Pulmonary artery endothelial cell (primary cell): ENCODE measurements at regions not wholly inside any gene's neighbourhood (a gene's known extent, or its start where the extent isn't known, plus 50 kb on each side); places are given as distances from the start of the nearest gene placed in this dataset.
A peak's percentile ranks its signal among the peaks of the same experiment; 100 is the strongest.

Experiments used
- DNase-seq: peaks from one replicate; pipeline ENCODE4 v3.0.0-alpha.2; 2011; ENCODE audit warnings: low read depth, low spot score

DNA sequence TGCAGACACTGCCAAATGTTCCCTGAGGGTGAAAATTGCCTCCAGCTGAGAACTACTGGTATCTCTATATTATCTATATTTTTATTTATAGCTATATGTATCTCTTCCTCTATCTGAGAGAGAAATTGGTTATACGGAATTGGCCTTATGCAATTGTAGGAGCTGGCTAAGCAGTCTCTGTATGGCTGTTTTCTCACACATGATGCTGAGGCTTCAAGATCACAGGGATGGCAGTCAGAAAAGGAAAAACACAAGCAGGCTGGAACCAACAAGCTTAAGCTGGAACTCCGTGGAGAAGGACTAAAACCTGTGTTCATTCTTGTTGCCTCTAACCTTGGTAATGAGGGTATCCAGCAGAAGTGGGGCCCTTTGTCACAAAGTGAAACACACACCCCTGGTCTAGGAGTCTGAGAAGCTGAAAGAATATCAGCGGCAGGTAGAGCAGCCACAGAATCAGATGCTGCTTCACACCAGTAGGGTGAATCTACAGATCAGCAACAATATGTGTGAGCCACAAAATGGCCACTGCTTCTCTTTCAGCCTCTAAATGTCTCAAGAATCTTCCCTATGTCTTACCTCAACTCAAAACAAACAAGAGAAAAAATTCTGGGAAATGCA, 166.5 kb upstream of the PPP1R2C start:
- DNase-seq, result no peak

DNA sequence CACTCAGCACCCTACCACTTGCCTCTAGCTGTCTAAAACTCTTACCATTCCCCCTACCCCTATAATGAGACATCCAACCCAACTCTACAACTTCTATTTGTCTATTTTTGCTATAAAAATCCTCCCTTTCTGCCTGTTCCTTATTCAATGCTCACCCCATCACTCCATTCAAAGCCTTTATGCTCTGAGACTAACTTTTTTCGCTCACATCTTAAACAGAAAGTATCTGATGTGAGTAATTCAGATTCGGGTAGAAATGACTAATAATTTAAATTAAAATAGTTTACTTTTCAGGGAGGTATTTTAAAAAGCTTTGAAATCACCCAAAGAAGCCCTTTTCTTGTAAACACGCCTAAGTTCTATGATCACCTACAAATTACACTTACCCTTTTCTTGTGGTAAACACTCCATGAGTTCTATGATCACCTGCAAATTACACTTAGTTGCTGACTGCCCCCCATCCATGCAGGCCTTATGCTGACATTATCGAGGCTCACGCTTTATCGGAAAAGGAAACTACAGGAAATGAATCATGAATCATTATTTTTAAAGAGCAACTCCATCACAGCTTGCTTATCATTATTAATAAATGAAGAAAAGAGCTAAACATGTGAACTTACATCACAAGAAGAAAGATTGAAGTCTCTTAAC, 168.7 kb upstream of the PPP1R2C start:
- DNase-seq, result no peak

DNA sequence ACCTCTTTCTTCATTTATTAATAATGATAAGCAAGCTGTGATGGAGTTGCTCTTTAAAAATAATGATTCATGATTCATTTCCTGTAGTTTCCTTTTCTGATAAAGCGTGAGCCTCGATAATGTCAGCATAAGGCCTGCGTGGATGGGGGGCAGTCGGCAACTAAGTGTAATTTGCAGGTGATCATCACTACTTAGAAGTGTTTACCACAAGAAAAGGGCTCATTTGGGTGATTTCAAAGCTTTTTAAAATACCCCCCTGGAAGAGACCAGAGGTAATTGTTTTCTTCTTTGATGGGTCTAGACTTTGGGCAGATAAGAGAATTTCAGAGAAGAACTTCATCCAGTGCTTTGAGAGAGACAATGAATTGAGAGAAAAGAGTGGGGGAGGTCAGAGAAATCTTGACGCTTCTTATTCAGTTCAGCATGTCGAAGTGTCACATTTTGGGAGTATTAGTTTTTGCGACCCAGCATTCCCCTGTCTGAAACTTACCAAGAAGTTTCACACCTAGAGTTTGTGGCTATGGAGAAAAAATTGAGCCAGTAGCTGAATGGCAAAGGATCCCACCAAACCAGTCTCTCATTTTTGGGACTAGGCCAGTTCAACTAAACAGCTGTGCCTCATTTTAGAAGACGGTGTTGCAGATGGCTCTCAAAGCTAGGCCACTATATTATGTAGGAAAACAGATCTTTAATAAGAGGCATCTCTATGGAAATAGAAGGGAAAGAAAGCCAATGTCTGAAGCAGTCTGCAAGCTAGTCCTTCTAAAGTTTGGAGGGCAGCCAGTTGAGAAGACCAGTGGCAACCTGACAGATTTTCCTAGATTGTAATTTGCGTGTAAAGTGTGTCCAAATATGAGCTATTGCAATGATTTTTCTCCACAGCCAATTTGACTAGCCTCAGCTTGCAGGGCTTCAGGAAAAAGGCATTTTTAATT, 171.0 kb upstream of the PPP1R2C start:
- no peak for DNase-seq

DNA sequence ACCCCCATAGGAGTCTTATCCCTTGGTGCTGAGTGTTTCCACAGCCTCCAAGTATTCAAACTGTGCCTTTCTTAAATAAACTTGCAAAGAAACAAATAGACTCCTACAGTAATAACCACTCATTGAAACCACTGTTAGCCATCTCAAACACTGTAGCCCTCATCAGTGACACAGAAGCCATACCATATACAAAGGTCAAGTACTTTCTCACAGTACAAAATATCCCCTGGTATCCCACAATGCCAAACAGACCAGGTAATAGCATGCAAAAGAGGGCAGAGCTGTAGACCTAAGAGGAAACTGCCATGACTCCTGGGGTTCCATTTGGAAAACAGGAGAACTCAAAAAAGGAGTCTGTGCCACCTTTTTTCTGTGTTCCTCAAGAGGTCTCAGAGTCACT, 173.8 kb upstream of the PPP1R2C start:
- DNase-seq, result no peak

DNA sequence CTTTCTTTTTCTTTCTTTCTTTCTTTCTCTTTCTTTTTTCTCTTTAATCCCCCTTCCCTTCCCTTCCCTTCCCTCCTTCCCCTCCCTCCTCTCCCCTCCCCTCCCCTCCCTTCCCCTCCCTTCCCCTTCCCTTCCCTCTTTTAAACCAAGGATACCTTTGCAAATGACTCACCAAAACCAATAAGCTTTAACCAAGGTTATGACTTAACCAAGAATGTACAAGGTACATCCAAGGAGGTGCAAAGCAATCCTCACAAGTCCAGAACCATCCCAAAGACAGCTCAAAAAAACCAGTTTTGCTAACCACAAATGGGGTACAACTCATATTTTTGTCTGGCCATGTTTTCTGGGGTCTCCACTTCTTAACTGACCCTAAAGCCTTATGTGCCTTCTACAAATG, 174.7 kb upstream of the PPP1R2C start:
- DNase-seq, result no peak

DNA sequence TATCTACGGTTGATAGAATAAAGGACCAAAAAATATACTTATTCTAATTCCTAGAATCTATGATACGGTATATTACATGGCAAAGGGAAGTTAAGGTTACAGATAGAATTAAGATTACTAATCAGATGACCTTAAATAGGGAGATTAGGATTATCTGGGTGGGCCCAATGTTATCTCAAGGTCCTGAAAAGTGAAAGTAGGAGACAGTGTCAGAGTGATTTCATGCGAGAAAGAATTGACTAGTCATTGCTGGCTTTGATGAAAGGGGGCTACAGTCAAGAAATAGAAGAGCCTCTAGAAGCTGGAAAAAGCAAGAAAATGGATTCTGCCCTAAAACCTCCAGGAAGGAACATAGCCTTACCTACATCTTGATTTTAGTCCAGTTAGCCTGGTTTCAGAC, 176.9 kb upstream of the PPP1R2C start:
- no peak for DNase-seq

DNA sequence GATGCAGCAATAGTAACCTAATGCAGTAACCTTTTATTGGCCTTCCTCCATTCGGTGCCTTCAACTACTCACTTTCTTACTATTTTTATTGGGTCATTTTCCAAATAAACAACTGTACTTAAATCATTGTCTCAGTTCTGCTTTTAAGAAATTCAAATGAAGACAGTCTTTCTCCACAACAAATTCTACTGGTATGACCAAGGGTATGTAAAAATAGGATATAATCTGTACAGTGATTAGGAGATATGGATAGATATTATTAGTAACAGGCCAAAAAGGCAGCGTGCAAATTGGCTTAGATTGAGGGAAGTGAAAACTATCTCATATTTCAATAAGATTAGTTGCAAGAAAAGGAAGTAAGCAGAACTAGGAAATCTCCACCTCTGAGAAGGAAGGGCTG, 177.4 kb upstream of the PPP1R2C start:
- DNase-seq, result no peak

DNA sequence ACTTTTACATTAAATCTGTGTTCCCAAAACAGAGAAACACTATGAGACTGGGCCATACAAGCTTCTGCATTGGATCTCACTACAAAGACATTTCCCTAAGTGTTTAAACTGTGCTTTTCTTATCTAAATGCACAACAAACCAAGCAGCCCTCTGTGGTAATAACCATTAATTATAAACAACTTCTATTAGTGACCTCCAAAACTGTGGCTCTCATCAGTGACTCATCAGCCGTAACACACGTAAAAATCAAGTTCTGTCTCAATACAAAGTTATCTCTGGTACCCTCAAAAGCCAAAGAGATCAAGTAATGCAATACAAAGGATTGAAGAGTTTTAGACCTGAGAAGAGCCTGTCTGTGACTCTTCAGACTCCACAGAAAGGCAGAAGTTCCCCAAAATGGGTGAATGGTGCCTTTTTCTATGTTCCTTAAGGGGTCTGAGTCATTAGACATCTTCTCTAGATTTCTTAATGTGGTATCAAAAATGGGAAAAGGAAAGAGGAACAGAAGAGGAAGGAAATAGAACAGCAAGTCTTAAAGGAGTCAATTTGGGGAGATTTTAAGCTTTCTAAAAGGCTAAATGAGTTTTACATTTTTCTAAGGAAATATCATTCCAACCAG, 189.8 kb upstream of the PPP1R2C start:
- DNase-seq, result no peak

DNA sequence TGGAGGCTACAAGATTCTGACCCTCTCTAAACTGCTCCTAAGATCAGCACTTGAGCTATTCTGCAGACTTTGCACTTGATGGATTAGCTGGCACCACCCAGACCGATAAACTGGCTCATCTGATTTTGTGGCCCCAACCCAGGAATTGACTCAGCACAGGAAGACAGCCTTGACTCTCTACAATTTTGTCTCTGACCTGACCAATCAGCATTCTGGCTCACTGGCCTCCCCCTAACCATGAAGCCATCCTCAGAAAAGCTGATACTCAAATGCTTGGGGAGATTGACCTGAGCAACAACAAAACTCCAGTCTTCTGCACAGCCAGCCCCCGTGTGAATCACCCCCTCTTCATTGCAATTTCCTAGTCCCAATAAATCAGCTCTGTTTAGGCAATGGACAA, 195.4 kb upstream of the PPP1R2C start:
- no peak for DNase-seq

DNA sequence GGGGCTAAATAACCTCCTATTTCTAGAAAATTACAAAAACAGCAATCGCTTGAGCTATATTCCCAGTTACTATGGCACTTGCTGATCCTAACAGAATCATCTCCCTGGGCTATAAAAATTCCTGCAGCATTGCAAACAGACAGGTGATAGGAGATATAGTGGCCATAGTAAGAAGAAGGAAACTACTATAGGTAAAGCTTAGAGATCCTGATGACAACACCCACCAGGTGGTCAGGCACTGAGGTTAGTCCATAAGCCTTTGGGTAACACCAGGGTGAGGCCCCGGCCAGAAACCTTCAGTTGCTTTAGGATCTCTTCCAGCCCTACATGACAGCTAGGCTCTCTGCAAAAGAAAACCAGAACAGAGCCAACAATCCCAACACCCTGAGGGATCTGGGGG, 197.9 kb upstream of the PPP1R2C start:
- DNase-seq, result no peak

DNA sequence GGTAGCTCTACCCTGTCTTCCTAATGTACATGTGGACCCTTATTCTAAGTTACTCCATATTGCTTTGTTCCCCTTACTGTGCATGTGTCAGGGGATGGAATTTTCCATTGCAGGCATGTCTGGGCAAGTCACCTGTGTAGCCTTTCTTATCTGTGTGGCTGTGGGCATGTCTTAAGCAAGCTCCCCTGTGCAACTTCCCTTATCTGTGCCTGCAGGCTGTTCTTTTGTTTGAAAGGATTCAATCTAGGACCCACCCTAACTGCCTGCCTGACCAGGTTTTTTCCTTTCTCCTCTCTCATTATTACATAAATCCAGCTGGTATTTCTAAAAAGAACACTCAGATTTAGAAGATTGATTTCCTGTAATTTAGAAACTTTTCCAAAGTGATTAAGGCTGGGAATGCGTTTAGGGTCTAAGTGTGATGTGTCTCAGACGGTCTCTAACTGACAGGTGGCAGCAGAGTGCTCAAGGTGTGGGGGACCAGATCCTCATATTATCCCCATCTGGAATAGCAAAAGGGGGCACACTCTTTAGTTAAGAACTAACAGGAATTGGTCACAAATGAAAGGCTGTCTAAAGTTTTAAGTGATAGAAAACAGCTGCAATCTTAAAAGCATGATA, 198.9 kb upstream of the PPP1R2C start:
- DNase-seq, result no peak

DNA sequence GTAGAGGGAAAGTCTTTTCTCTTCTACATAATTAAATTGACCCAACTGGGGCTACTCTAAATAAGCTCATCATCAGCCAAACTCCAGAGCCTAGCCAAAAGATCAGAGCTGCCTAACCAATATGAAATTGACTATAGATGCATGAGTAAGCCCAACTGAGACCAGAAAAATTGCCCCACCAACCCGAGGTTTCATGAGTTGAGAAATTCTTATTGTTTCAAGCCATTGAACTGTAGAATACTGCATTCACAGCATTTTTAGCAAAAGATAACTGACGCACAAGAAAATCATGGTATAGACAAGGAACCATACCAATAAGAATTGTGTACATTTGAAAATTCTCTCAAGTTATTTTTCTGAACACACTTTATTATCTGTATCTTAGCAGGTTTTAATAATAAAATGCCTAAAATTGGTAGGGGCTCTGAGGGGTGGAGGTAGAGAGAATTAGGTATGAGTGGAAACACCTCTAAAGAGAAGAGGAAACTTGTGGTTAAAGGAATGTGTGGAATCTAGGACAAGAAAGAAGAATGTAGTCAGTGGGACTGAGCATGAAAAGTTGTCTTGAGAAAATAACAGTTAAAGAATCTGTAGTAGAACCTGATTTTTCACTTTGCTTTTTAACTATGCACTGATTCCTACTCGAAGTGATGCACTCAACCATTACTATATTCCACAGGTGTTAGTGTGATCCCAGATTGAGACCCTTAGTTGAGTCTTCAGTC, 200.9 kb upstream of the PPP1R2C start:
- DNase-seq, result no peak

DNA sequence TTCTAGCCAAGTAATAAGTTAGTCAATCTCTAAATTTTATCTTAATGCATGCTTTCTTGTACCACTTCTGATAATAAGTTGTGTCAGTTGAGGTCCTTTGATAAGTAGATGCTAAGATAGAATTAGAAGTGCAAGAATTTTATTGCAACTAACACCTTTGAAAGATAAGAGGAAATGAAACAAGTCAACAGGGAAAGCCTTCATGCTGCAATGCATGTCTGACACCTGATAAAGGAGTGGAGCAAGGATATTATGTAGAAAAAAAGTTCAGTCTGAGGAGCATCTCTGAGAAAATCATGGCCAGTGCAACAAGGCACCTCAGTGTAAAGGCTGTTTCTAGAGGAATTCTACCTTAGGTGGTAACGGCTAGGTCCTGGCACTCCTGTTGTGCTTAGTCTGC, 210.7 kb upstream of the PPP1R2C start:
- DNase-seq, result no peak

DNA sequence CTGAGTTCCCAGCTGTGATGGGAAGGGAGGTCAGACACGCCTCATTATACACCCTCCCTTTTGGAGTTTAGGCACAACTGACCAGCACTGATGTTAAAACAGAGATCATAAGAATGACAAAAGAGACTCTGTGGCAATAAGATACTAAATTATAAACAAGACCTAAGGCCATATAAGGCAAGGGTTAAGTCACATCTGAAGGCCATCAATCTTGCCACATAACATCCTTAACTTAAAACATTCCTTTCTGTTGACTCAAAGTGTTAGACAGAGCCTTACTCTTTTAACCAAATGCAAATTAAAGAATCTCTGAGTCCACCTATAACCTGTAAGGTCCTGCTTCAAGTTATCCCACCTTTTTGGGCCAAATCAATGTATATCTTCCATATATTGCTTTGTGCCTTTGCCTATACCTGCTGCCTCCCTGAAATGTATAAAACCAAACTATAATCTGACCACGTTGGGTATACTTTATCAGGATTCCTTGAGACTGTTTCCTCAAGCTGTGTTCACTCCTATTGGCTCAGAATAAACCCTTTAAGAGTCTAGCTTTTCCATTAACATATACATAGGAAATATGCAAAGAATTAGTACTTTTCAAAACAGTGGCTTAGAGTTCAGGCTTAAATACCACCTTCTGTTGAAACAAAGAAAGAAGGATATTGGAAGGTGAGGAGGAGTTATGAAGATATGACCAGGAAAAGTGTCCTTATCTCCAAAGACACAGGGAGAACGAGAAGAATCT, 214.4 kb upstream of the PPP1R2C start:
- DNase-seq, result no peak

DNA sequence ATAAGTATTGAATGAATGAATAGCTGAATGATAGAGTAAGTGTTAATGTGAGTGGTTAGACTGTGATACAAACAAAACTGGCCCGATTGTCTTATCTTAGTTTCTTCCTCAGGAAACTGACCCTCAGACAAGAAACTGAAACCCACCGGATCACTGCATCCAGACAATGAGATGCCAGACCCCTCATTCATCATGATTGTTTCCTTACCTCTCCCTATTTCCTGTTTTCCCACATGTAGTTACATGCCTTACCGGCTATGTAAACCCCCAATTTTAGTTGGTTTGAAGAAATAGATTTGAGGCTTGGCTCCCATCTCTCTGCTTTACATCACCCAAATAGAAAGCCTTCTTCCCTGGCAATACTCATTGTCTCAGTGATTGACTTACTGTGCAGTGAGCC, 218.9 kb upstream of the PPP1R2C start:
- peak; percentile 37 for DNase-seq

DNA sequence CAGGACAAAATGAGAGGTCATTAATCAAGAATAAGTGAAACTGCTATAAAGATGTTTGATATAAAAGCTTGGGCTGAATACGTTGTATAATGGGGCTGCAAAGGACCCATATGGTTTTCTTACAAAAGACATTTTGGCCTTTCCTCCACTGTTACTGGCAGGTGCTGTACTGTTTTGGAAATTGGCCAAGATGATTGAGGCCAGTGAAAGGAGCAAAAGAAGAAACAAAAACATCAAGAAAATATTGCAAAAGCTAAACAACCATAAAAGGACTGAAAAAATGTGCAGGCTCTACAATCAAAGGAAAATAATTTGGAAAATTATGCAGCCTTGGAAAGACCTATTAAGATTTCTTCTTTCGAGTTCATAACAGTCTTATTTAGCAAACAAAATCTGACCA, 222.2 kb upstream of the PPP1R2C start:
- DNase-seq, result no peak

DNA sequence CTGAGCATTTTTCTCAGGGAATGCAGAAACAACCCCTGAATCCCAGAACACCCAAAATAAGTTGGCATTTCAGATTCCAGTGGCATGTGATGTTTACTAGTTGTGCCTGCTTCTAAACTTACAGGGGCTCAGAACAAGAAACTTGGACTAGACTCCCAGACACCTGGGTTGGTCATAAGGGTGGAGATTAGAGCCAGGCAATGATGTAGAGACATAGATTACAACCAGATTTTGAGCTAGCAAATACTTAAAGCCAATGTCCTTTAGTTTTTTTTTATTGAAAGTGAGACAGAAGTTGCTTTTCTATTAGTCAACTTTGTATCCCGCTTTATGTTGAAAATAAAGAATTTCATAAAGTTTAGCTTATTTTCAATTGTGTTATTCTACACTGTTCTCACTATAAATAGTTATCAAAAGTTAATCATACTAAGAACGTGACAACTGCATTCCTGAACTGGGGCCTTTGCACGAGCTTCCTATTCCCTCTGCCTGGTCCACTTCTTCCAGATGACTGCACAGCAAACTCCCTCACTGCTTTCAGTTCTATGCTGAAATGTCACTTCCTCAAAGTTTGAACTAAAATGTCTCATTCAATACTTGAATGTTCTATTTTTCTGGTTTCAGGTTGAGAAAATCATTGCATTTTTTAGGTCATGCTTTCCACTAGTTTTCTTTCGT, 224.7 kb upstream of the PPP1R2C start:
- DNase-seq, result no peak

DNA sequence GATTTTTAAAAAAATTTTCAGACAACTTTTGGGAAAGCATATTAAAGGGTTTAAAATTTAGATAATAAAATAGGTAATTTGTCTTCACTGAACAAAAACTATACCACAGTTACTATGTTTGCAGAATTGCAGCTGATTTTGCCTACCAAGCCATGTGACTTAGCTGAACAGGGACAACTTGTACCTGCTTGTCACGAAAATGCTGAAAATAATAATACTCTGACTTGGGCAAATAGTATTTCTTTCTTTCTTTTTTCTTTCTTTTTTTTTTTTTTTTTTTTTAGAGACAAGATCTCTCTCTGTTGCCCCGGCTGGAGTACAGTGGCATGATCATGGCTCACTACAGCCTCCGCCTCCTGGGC, 225.2 kb upstream of the PPP1R2C start:
- DNase-seq, result no peak

DNA sequence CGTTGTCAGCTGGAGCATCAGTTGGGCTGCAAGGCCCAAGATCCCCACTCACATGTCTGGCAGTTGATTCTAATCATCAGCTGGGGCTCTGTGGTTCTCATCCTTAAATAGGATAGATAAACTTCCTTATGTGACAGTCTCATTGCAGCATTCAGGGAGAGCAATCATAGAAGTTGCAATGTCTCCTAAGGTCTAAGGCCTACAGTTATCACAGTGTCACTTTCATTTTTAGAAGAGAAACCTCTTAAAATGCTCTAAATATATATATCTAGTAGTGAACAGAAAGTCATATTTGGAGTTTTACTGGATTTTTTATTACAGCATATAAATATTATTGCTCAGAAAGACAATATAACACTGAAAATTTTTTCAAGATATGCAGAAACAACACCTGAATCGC, 226.0 kb upstream of the PPP1R2C start:
- DNase-seq, result no peak

DNA sequence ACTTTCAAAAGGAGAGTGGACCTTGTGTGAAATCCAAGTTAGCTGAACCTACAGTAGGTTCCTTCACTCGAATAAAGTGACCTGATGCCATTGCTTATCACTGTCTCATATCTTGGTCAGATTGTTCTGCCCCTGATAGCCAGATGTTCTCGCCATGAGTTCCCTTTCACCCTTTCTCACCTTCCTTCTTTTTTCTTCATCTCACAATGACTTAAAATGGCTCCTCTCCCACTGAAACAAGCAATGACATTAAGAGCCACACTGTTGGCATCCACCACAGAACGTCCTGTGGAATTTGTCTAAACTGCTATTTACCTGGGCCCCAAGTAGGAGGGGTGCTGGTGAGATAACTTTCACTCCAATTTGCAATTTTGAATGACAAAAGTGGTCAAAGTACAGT, 227.6 kb upstream of the PPP1R2C start:
- no peak for DNase-seq
